Endothelial cell of umbilical vein (primary cell): ENCODE measurements at regions not wholly inside any gene's neighbourhood (a gene's known extent, or its start where the extent isn't known, plus 50 kb on each side); places are given as distances from the start of the nearest gene placed in this dataset.

ENCODE experiments used
- BruUV-seq: library from RNA; stranded (reverse); fragments of 400-500 nt; replicated peaks from 2 replicates; lab custom pipeline; 2021; lab: Mats Ljungman, UMichigan
- CTCF ChIA-PET: fragments of 300-600, 350-600 bp; sonication (Branson Sonifier 250); formaldehyde crosslinking; loops from one replicate; lab custom pipeline; 2021; ENCODE audit warnings: antibody characterized with exemption, inconsistent platforms; lab: Charles Lee
- POLR2A ChIA-PET: fragments of 300-600, 350-600 bp; sonication (Branson Sonifier 250); formaldehyde crosslinking; loops from one replicate; lab custom pipeline; 2021; ENCODE audit warnings: antibody characterized with exemption, inconsistent platforms; lab: Charles Lee
- DNase-seq: peaks from one replicate; pipeline ENCODE4 v3.0.0-alpha.2; 2011; ENCODE audit warnings: low read depth, low spot score
- FAIRE-seq: peaks from 2 replicates; lab custom pipeline; 2011; peaks lifted over from hg19 to GRCh38; lab: Jason Lieb, UNC
- H2AFZ ChIP-seq: 2 replicates; pipeline ENCODE4 v1.6.0; 2012; ENCODE audit warnings: low read depth, low read length, control low read depth, inconsistent platforms
- H3K27ac ChIP-seq: 2 replicates; pipeline ENCODE4 v1.5.1; 2011; ENCODE audit warnings: low read depth, mild to moderate bottlenecking, control low read depth, low read length, moderate library complexity; ENCODE audit not compliant: insufficient read depth
- H3K27me3 ChIP-seq, 2 experiments: 2 replicates each; pipeline versions ENCODE4 v1.6.0 to v1.6.1; 2011; ENCODE audit warnings: low read length in 2 of 2, mixed read lengths in 1 of 2; ENCODE audit not compliant: control insufficient read depth in 2 of 2, insufficient read depth in 2 of 2
- H3K36me3 ChIP-seq, 2 experiments: 2 replicates in 1 of 2; 3 replicates in 1 of 2; pipeline ENCODE4 v1.5.1; 2011; ENCODE audit warnings: low read length in 2 of 2, mild to moderate bottlenecking in 1 of 2, moderate library complexity in 1 of 2; ENCODE audit not compliant: control insufficient read depth in 2 of 2, insufficient read depth in 2 of 2; ENCODE audit errors: extremely low read depth in 1 of 2
- H3K4me1 ChIP-seq: 3 replicates; pipeline ENCODE4 v1.5.1; 2011; ENCODE audit warnings: mild to moderate bottlenecking, low read length; ENCODE audit not compliant: control insufficient read depth, insufficient read depth; ENCODE audit errors: extremely low read depth
- H3K4me2 ChIP-seq: 2 replicates; pipeline ENCODE4 v1.6.1; 2011; ENCODE audit warnings: low read length, control low read depth, mixed read lengths; ENCODE audit not compliant: insufficient read depth
- H3K4me3 ChIP-seq, 3 experiments: fragments of 200-600 bp in 1 of 3; sonication (generic), shearing (Covaris generic) in 1 of 3; replicated peaks in 1 of 3; 2 replicates each; pipeline ENCODE4 v1.5.1; 2011 to 2016; ENCODE audit warnings: control low read depth in 3 of 3, low read length in 3 of 3, mild to moderate bottlenecking in 2 of 3, inconsistent platforms in 1 of 3, low read depth in 1 of 3, moderate library complexity in 1 of 3; ENCODE audit not compliant: insufficient read depth in 1 of 3
- H3K79me2 ChIP-seq: 2 replicates; pipeline ENCODE4 v1.6.0; 2012; ENCODE audit warnings: low read length, inconsistent platforms; ENCODE audit not compliant: control insufficient read depth, insufficient read depth
- H3K9ac ChIP-seq: replicated peaks from 2 replicates; pipeline ENCODE3; 2011; ENCODE audit warnings: low read length, control low read depth; ENCODE audit not compliant: insufficient read depth; ENCODE audit errors: extremely low read depth
- H3K9me1 ChIP-seq: replicated peaks from 3 replicates; pipeline ENCODE4 v1.6.0; 2011; ENCODE audit warnings: mild to moderate bottlenecking, low read length; ENCODE audit not compliant: control insufficient read depth, insufficient read depth; ENCODE audit errors: extremely low read depth
- H3K9me3 ChIP-seq: replicated peaks from 2 replicates; pipeline ENCODE4 v1.5.1; 2012; ENCODE audit warnings: low read length, inconsistent platforms; ENCODE audit not compliant: control insufficient read depth, insufficient read depth
- H4K20me1 ChIP-seq: replicated peaks from 2 replicates; pipeline ENCODE3; 2011; ENCODE audit warnings: mild to moderate bottlenecking, low read length; ENCODE audit not compliant: control insufficient read depth, insufficient read depth; ENCODE audit errors: extremely low read depth
- EZH2 ChIP-seq: IDR thresholded peaks from 2 replicates; pipeline ENCODE4 v1.6.1; 2012; ENCODE audit warnings: borderline replicate concordance, low read depth, mild to moderate bottlenecking, moderate library complexity, low read length, inconsistent platforms; ENCODE audit not compliant: severe bottlenecking
- FOS ChIP-seq: IDR thresholded peaks from 2 replicates; pipeline ENCODE4 v1.6.1; 2011; ENCODE audit warnings: mild to moderate bottlenecking, low read length, moderate library complexity, borderline replicate concordance; ENCODE audit not compliant: insufficient read depth
- GATA2 ChIP-seq: IDR thresholded peaks from 2 replicates; pipeline ENCODE4 v1.7.0; 2011; ENCODE audit warnings: low read depth, mild to moderate bottlenecking, moderate library complexity, mixed read lengths, low read length; ENCODE audit not compliant: insufficient read length, insufficient read depth
- JUN ChIP-seq: IDR thresholded peaks from 2 replicates; pipeline ENCODE4 v1.6.1; 2011; ENCODE audit warnings: borderline replicate concordance, low read depth; ENCODE audit not compliant: insufficient read length, insufficient read depth
- MYC ChIP-seq: IDR thresholded peaks from one replicate; pipeline ENCODE4 v1.6.1; 2011; ENCODE audit warnings: mild to moderate bottlenecking, low read depth, low read length
- POLR2A ChIP-seq: IDR thresholded peaks from 2 replicates; pipeline ENCODE4 v1.6.1; 2012; ENCODE audit warnings: low read depth, mild to moderate bottlenecking, control low read depth, low read length
- POLR2AphosphoS5 ChIP-seq: IDR thresholded peaks from 2 replicates; pipeline ENCODE4 v1.6.1; 2012; ENCODE audit warnings: low read depth, mild to moderate bottlenecking, control low read depth, low read length, moderate library complexity; ENCODE audit not compliant: insufficient read depth
- dilution Hi-C: fragments of 300-500 bp; cut with MboI; formaldehyde crosslinking; loops from one replicate; pipeline ENCODE4 v1.15.0; 2019; ENCODE audit warnings: low sequenced_read_pairs; ENCODE audit not compliant: extremely low pct_ligation_motif_present
- intact Hi-C: fragments of 100-400 bp; cut with micrococcal nuclease; formaldehyde crosslinking; loops from one replicate; pipeline ENCODE4 v1.10.0; 2022
- TF ChIP-seq, protein P1 (sequence below), 2 donors: IDR thresholded peaks; 1 replicate in 1 of 2; 2 replicates in 1 of 2; pipeline ENCODE4 v1.5.1; 2011; ENCODE audit warnings: low read length in 2 of 2, mild to moderate bottlenecking in 2 of 2, moderate library complexity in 2 of 2, control low read depth in 1 of 2, inconsistent platforms in 1 of 2, low read depth in 1 of 2; ENCODE audit not compliant: insufficient read depth in 1 of 2; ENCODE audit errors: extremely low read depth in 1 of 2
- TF ChIP-seq, protein P2 (sequence below): IDR thresholded peaks from 2 replicates; pipeline ENCODE4 v1.6.1; 2011; ENCODE audit not compliant: insufficient read depth, insufficient read length

DNA sequence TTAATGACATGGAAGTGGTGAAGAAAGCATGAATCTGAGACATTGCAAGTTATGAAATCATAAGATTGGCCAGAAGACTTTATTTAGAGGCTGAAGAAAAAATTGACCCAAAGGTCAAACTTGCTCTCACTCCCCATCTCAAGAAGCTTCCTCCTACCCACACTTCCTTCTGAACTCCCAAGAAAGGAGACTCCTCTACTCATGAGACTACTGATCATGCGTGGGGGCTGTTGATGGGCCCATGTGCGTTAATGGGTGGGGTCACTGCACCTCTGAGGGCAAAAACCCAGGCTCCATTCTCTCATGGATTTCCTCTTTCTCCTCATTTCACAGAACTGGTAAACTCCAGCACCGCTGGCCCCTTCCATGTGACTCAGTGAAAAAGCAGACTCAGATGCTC, 470.6 kb upstream of the ARID1B start:
- Histone ChIP-seq H3K4me3 (no peak overlapping the region), H3K36me3 (no peaks in the 10 kb centered on the region), H2AFZ (no peak overlapping the region), H3K4me2 (no peak overlapping the region), H3K27me3 (no peaks in the 10 kb centered on the region), H3K4me1 (no peaks in the 10 kb centered on the region), H3K9me1 (no peaks in the 10 kb centered on the region), H3K79me2 (no peaks in the 10 kb centered on the region), H4K20me1 (no peaks in the 10 kb centered on the region), H3K9me3 (no peaks in the 10 kb centered on the region), H3K27ac (no peak overlapping the region), H3K9ac (no peak overlapping the region)
- TF ChIP-seq, protein P1, sequence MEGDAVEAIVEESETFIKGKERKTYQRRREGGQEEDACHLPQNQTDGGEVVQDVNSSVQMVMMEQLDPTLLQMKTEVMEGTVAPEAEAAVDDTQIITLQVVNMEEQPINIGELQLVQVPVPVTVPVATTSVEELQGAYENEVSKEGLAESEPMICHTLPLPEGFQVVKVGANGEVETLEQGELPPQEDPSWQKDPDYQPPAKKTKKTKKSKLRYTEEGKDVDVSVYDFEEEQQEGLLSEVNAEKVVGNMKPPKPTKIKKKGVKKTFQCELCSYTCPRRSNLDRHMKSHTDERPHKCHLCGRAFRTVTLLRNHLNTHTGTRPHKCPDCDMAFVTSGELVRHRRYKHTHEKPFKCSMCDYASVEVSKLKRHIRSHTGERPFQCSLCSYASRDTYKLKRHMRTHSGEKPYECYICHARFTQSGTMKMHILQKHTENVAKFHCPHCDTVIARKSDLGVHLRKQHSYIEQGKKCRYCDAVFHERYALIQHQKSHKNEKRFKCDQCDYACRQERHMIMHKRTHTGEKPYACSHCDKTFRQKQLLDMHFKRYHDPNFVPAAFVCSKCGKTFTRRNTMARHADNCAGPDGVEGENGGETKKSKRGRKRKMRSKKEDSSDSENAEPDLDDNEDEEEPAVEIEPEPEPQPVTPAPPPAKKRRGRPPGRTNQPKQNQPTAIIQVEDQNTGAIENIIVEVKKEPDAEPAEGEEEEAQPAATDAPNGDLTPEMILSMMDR (IDR thresholded peaks at IDR 0.05; ENCODE audit: extremely low read depth in 1 of 2, insufficient read depth in 1 of 2, low read depth in 1 of 2, low read length in 2 of 2): no peak
- no peak for TF ChIP-seq POLR2AphosphoS5
- no peak for TF ChIP-seq GATA2
- no peak for TF ChIP-seq FOS
- TF ChIP-seq EZH2: no peak
- TF ChIP-seq MYC: no peak
- no peak for TF ChIP-seq POLR2A
- TF ChIP-seq JUN: no peak
- TF ChIP-seq, protein P2, sequence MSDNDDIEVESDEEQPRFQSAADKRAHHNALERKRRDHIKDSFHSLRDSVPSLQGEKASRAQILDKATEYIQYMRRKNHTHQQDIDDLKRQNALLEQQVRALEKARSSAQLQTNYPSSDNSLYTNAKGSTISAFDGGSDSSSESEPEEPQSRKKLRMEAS: no peak
- DNase-seq: no peak
- CTCF ChIA-PET: interaction anchor here (2.4 kb wide), 1 partner anchor 10 kb away, joined by 7 read pairs; no protein-coding TSS in a partner anchor
- dilution Hi-C loops (no loop called here), intact Hi-C loops (no loop called here)
- BruUV-seq: no TSS peak
- FAIRE-seq: no peak
- POLR2A ChIA-PET: no interaction called here
